PC-3 (cell line): ENCODE measurements at regions not wholly inside any gene's neighbourhood (a gene's known extent, or its start where the extent isn't known, plus 50 kb on each side); places are given as distances from the start of the nearest gene placed in this dataset.

Experiments
- CTCF ChIP-seq: fragments of 300-600 bp; sonication (generic); conservative IDR thresholded peaks from 2 replicates; pipeline ENCODE4 v1.5.1; 2017; ENCODE audit warnings: antibody characterized with exemption, low read depth, mild to moderate bottlenecking, low read length
- EZH2 ChIP-seq: fragments of 300-600 bp; sonication (generic); IDR thresholded peaks from one replicate; pipeline ENCODE4 v1.6.1; 2017; ENCODE audit warnings: antibody characterized with exemption, mild to moderate bottlenecking, low read length; ENCODE audit not compliant: unreplicated experiment
- EZH2phosphoT487 ChIP-seq: fragments of 300-600 bp; sonication (generic); IDR thresholded peaks from 2 replicates; pipeline ENCODE4 v1.6.1; 2018; ENCODE audit warnings: mild to moderate bottlenecking, antibody characterized with exemption, low read length, borderline replicate concordance

- TF ChIP-seq CTCF (no peak), EZH2phosphoT487 (no peak), EZH2 (no peak)
Measured at GRCh38 chr21:31470896-31471694, 127.0 kb upstream of the TIAM1 start.
